ENCODE measurements at regions not wholly inside any gene's neighbourhood (a gene's known extent, or its start where the extent isn't known, plus 50 kb on each side); places are given as distances from the start of the nearest gene placed in this dataset.
A peak's percentile ranks its signal among the peaks of the same experiment; 100 is the strongest.

DNA sequence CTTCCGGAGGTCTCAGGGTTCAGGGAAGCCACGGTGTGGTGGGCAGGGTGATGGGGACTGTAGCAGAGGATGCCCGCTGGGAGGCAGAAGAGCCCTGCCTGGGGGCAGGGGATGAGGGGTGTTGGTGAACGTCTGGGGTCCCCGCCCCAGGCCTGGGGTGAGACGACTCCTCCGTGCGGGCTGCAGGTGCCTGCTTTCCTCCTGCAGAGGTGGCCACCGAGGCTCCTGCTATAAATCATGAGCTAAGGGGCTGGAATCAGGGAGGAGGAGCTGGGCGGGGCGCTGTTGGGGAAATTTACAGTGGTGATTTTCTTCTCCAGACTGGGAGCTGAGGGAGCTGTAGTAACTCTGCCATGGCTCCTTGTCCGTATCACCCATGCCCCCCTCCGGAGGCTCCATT is 167.0 kb downstream of the MRM1 start:
- no peak overlapping the region for H3K27ac ChIP-seq
- no peak overlapping the region for H3K4me2 ChIP-seq
- no peak overlapping the region for H2AFZ ChIP-seq
- H3K36me3 ChIP-seq (replicated peaks; ENCODE audit: insufficient read depth, low read depth) = no peaks in the 10 kb centered on the region
- no peaks in the 10 kb centered on the region for H3K79me2 ChIP-seq
- peaks cover 35% of the 10 kb centered on the region for H3K27me3 ChIP-seq
- TF ChIP-seq, protein P1, sequence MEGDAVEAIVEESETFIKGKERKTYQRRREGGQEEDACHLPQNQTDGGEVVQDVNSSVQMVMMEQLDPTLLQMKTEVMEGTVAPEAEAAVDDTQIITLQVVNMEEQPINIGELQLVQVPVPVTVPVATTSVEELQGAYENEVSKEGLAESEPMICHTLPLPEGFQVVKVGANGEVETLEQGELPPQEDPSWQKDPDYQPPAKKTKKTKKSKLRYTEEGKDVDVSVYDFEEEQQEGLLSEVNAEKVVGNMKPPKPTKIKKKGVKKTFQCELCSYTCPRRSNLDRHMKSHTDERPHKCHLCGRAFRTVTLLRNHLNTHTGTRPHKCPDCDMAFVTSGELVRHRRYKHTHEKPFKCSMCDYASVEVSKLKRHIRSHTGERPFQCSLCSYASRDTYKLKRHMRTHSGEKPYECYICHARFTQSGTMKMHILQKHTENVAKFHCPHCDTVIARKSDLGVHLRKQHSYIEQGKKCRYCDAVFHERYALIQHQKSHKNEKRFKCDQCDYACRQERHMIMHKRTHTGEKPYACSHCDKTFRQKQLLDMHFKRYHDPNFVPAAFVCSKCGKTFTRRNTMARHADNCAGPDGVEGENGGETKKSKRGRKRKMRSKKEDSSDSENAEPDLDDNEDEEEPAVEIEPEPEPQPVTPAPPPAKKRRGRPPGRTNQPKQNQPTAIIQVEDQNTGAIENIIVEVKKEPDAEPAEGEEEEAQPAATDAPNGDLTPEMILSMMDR (IDR thresholded peaks at IDR 0.05; ENCODE audit: poor library complexity) = no peak
- TF ChIP-seq EZH2 (IDR thresholded peaks at IDR 0.05; ENCODE audit: borderline replicate concordance) (no peak), EZH2phosphoT487 (IDR thresholded peaks at IDR 0.05; ENCODE audit: low read depth, severe bottlenecking, unreplicated experiment) (no peak)
- H3K4me1 ChIP-seq (ENCODE audit: insufficient read depth) = no peaks in the 10 kb centered on the region
- DNase-seq (ENCODE audit: low spot score) = no peak
- 50% methylated on average over 7 of the region's 13 CpGs for WGBS (ENCODE audit: low lambda C conversion rate, missing lambda C conversion rate)
- H3K9me2 ChIP-seq (replicated peaks; ENCODE audit: insufficient read depth) = no peaks in the 10 kb centered on the region
- no peak overlapping the region for H3K4me3 ChIP-seq
- no peaks in the 10 kb centered on the region for H4K20me1 ChIP-seq (ENCODE audit: insufficient read depth, poor library complexity, severe bottlenecking)
- H3K9me3 ChIP-seq (ENCODE audit: low read depth) = no peaks in the 10 kb centered on the region

DNA sequence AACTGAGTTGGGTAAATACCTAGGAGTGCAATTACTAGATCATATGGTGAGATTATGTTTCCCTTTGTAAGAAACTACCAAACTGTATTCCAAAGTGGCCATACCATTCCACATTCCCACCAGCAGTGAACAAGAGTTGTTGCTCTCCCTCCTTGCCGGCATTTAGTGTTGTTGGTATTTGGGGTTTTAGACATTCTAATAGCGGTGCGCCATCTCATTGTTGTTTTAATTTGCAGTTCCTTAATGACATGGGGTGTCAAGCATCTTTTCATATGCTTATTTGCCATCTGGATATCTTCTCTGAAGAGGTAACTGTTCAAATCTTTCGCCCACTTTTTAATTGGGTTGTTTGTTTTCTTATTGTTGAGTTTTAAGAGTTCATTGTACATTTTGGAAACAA is 164.2 kb upstream of the LHX1 start:
- 36% methylated on average over 4 of the region's 4 CpGs for WGBS (ENCODE audit: low lambda C conversion rate, missing lambda C conversion rate)
- no peak overlapping the region for H2AFZ ChIP-seq

DNA sequence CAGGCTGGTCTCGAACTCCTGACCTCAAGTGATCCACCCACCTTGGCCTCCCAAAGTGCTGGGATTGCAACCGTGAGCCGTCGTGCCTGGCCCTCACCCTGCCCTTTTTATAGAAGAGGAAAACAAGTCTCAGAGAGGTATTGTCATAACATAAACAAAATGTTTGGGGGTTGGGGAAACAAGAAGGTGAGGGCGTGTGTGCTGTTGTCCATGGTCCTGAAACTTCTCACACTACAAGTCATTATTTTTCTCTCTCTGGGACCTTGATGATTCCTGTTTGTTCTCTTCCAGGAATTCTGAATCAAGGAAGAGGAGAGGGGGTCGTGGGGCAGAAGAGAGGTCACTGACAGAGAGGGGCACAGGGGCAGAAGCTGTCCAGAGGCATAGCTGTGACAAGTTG is 160.2 kb upstream of the LHX1 start:
- WGBS (ENCODE audit: low lambda C conversion rate, missing lambda C conversion rate) = 41% methylated on average over 6 of the region's 6 CpGs
- H3K27ac ChIP-seq = no peak overlapping the region
- TF ChIP-seq, protein P1 (IDR thresholded peaks at IDR 0.05; ENCODE audit: poor library complexity) = no peak
- H3K36me3 ChIP-seq (replicated peaks; ENCODE audit: insufficient read depth, low read depth) = no peaks in the 10 kb centered on the region
- no peaks in the 10 kb centered on the region for H3K4me1 ChIP-seq (ENCODE audit: insufficient read depth)
- no peaks in the 10 kb centered on the region for H3K9me2 ChIP-seq (replicated peaks; ENCODE audit: insufficient read depth)
- H2AFZ ChIP-seq = no peak overlapping the region
- H3K9me3 ChIP-seq (ENCODE audit: low read depth) = no peaks in the 10 kb centered on the region
- peaks cover 25% of the 10 kb centered on the region for H3K27me3 ChIP-seq
- no peaks in the 10 kb centered on the region for H3K79me2 ChIP-seq
- no peak overlapping the region for H3K4me2 ChIP-seq
- no peak overlapping the region for H3K4me3 ChIP-seq
- no peaks in the 10 kb centered on the region for H4K20me1 ChIP-seq (ENCODE audit: insufficient read depth, poor library complexity, severe bottlenecking)
- peak; percentile 26 for DNase-seq (ENCODE audit: low spot score)

More for the DNA sequence above, 164.2 kb upstream of the LHX1 start:
- Histone ChIP-seq H3K4me3 (no peak overlapping the region), H3K36me3 (replicated peaks; ENCODE audit: insufficient read depth, low read depth) (no peaks in the 10 kb centered on the region), H3K79me2 (no peaks in the 10 kb centered on the region), H3K9me2 (replicated peaks; ENCODE audit: insufficient read depth) (no peaks in the 10 kb centered on the region), H3K27ac (no peak overlapping the region), H3K9me3 (ENCODE audit: low read depth) (no peaks in the 10 kb centered on the region), H3K4me1 (ENCODE audit: insufficient read depth) (no peaks in the 10 kb centered on the region), H3K4me2 (no peak overlapping the region), H4K20me1 (ENCODE audit: insufficient read depth, poor library complexity, severe bottlenecking) (no peaks in the 10 kb centered on the region), H3K27me3 (peaks cover 47% of the 10 kb centered on the region)
- DNase-seq (ENCODE audit: low spot score) = no peak
- TF ChIP-seq EZH2 (IDR thresholded peaks at IDR 0.05; ENCODE audit: borderline replicate concordance) = no peak
- TF ChIP-seq, protein P1 (IDR thresholded peaks at IDR 0.05; ENCODE audit: poor library complexity) = no peak
- TF ChIP-seq EZH2phosphoT487 (IDR thresholded peaks at IDR 0.05; ENCODE audit: low read depth, severe bottlenecking, unreplicated experiment) = no peak

DNA sequence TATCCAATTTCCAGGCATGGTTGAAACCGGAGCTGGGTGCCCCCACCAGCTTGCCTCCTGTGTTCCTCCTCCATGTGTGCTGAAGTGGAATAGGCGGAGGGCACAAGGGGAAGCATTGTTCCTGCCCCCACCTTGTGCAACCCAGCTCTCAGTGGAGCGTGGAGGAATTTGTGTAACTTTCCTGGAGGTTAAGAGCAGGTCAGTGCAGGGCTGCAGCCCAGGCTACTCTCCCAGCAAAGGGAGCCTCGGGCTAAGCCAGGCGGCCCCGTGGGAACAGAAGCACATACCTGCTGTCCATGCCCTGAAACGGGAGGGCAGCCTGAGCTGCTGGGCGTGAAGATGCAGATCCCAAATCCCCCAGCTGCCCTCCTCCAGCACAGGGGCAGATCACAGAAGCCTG is 158.8 kb upstream of the LHX1 start:
- H3K36me3 ChIP-seq (replicated peaks; ENCODE audit: insufficient read depth, low read depth) = no peaks in the 10 kb centered on the region
- H3K27me3 ChIP-seq = peaks cover 11% of the 10 kb centered on the region
- H3K9me3 ChIP-seq (ENCODE audit: low read depth) = no peaks in the 10 kb centered on the region
- H3K27ac ChIP-seq = no peak overlapping the region
- no peak overlapping the region for H3K4me2 ChIP-seq
- 50% methylated on average over 8 of the region's 8 CpGs for WGBS (ENCODE audit: low lambda C conversion rate, missing lambda C conversion rate)
- H3K9me2 ChIP-seq (replicated peaks; ENCODE audit: insufficient read depth) = no peaks in the 10 kb centered on the region
- H3K79me2 ChIP-seq = no peaks in the 10 kb centered on the region
- DNase-seq (ENCODE audit: low spot score) = no peak
- no peaks in the 10 kb centered on the region for H3K4me1 ChIP-seq (ENCODE audit: insufficient read depth)
- no peak overlapping the region for H3K4me3 ChIP-seq
- TF ChIP-seq, protein P1 (IDR thresholded peaks at IDR 0.05; ENCODE audit: poor library complexity) = no peak
- no peak for TF ChIP-seq EZH2phosphoT487 (IDR thresholded peaks at IDR 0.05; ENCODE audit: low read depth, severe bottlenecking, unreplicated experiment)
- no peak for TF ChIP-seq EZH2 (IDR thresholded peaks at IDR 0.05; ENCODE audit: borderline replicate concordance)
- no peak overlapping the region for H2AFZ ChIP-seq
- H4K20me1 ChIP-seq (ENCODE audit: insufficient read depth, poor library complexity, severe bottlenecking) = no peaks in the 10 kb centered on the region

All from hepatocyte (in vitro differentiated cells).